ENCODE measurements at regions not wholly inside any gene's neighbourhood (a gene's known extent, or its start where the extent isn't known, plus 50 kb on each side); places are given as distances from the start of the nearest gene placed in this dataset.

DNA sequence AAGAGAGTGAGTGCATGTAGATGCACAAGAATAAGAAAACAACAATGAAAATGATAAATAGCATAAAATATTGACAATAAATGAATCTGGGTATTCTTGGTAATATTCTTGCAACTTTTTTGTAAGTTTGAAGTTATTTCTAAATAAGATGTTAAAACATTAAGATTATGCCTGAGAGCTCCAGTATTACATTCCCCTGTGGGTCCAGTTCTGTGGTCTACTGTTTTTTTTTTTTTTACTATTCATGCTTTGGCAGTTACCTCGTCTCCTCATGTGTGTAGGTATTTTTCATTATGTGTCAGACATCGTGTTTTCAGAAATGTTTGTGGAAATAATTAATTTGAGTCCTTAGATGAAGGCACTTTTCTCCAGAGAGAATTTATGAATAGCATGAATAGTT lies 386.2 kb downstream of the AACS start:
- no peak for TF ChIP-seq POLR2AphosphoS5 (IDR thresholded peaks at IDR 0.05)
- TF ChIP-seq, protein P1, sequence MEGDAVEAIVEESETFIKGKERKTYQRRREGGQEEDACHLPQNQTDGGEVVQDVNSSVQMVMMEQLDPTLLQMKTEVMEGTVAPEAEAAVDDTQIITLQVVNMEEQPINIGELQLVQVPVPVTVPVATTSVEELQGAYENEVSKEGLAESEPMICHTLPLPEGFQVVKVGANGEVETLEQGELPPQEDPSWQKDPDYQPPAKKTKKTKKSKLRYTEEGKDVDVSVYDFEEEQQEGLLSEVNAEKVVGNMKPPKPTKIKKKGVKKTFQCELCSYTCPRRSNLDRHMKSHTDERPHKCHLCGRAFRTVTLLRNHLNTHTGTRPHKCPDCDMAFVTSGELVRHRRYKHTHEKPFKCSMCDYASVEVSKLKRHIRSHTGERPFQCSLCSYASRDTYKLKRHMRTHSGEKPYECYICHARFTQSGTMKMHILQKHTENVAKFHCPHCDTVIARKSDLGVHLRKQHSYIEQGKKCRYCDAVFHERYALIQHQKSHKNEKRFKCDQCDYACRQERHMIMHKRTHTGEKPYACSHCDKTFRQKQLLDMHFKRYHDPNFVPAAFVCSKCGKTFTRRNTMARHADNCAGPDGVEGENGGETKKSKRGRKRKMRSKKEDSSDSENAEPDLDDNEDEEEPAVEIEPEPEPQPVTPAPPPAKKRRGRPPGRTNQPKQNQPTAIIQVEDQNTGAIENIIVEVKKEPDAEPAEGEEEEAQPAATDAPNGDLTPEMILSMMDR (IDR thresholded peaks at IDR 0.05) = no peak
- no peak for TF ChIP-seq POLR2A (IDR thresholded peaks at IDR 0.05; ENCODE audit: low read depth)
